Middle frontal gyrus (tissue), 1 donor: ENCODE measurements at regions not wholly inside any gene's neighbourhood (a gene's known extent, or its start where the extent isn't known, plus 50 kb on each side); places are given as distances from the start of the nearest gene placed in this dataset.

Source experiments
- DNase-seq: peaks from one replicate; pipeline ENCODE4 v3.0.0-alpha.2; 2015; ENCODE audit warnings: low spot score; ENCODE audit errors: extremely low spot score

DNA sequence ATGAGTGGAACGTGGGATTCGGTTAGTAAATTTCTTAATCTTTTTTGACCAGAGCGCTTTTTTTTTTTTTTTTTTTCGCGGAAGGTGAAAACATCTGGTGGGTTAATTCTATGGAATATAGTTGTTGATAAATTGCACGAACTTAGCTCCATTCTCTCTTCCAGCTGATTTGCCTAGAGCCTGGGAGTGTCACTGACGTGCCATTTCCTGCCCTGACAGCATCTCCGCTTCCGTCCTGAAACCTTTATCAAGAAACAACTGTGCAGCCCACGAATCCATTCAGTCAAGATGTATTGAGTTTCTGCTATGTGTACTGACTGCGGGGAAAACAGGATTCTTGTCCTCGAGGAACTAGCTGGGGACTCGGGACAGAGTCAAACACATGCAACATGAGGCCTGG, 59.5 kb upstream of the TGM3 start:
- DNase-seq = no peak

GRCh38 chr20:2237059-2237458, 58.7 kb upstream of the TGM3 start:
- no peak for DNase-seq

- no peak for DNase-seq
Observed at GRCh38 chr20:2238601-2239000, 57.2 kb upstream of the TGM3 start.

- no peak for DNase-seq
Observed at GRCh38 chr20:2240835-2241234, 55.0 kb upstream of the TGM3 start.

DNA sequence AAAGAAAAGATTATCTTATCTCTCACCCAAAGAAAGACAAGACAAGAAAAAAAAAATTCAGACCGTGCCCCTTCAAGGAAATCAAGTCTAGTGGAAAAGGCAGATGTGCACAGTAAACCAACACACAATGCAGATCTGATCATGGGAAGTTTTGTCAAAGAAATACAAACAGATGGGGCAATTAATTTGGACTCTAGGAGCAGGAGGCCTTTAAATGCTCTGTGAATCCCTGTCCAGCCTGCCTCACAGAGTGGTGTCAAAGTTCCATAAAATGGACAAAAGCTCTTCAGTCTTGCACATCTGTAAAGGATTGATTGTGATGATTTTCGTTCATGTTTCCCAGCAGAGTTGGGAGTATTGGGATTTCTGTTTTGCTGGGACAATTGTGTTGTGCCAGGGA, 53.1 kb upstream of the TGM3 start:
- DNase-seq = no peak

DNA sequence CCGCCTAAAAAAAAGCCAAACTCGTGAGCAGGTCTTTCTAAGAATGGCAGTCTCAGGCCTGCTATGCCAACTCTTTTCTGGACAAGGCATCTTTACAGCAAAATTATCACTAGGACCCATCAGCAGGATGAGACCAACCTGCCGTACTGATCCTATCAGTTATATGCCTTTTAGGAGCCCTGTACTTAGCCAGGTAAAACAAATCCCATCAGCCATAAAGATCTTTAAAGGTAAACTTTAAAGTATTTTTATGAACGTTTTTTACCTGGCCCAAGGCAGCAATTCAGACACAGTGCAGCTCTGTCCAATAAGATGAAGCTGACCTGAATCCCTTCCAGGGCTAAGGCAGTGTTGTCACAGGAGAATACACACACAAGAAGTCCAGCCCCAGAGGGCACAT, 51.3 kb upstream of the TGM3 start:
- DNase-seq = no peak

GRCh38 chr20:2244993-2245392, 50.8 kb upstream of the TGM3 start:
- DNase-seq = no peak

DNA sequence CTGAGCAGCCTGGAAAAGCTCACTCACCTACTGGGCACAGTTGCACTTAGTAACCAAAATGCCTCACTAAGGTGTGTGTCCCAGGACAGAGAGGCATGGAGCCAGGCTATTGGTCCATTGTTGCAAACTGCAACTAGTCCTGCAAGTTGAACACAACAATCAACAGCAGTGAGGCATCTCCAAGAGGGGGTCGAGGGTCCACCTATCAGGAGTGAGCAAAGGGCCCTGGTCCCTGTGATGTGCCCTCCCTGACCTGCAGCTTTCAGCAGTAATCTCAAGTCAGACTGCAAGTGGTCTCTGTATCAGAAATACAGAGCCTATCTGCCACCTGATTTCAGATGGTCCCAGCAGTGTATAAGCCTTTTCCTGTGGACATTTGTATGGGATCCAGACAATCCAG, 50.2 kb upstream of the TGM3 start:
- DNase-seq = no peak
